ENCODE measurements at regions not wholly inside any gene's neighbourhood (a gene's known extent, or its start where the extent isn't known, plus 50 kb on each side); places are given as distances from the start of the nearest gene placed in this dataset.

GRCh38 chr14:71488703-71489191 lies 443.5 kb upstream of the RGS6 start:
- Histone ChIP-seq H2AFZ (replicated peaks; ENCODE audit: low read length, poor library complexity) (no peak overlapping the region), H2AK5ac (ENCODE audit: low read depth, low read length) (no peak overlapping the region), H4K5ac (ENCODE audit: low read depth, low read length) (no peak overlapping the region), H3K9me3 (ENCODE audit: control insufficient read depth, insufficient read depth, low read length) (no peaks in the 10 kb centered on the region), H4K20me1 (ENCODE audit: insufficient read depth, low read length) (peaks cover 22% of the 10 kb centered on the region), H3K9ac (ENCODE audit: low read depth, low read length) (no peak overlapping the region), H3K4ac (ENCODE audit: low read depth, low read length) (no peak overlapping the region), H2BK15ac (ENCODE audit: low read depth, low read length) (no peak overlapping the region; the same call in 2 of the 3 replicates), H4K8ac (ENCODE audit: low read depth in 2 of 2, low read length in 2 of 2) (no peak overlapping the region), H3K56ac (ENCODE audit: extremely low read depth, insufficient read depth, low read length) (no peak overlapping the region), H3K27ac (ENCODE audit: insufficient read depth, low read length) (no peak overlapping the region), H3K18ac (ENCODE audit: low read depth, low read length) (no peak overlapping the region; the same call in 1 of the 2 replicates), H3K4me2 (ENCODE audit: low read depth, low read length) (peak overlapping the region; percentile 15; the same call in 1 of the 2 replicates), H3K23ac (ENCODE audit: low read depth, low read length) (0 out of 2 replicates have a peak overlapping the region, but pooled peaks have one; percentile 47), H4K91ac (ENCODE audit: insufficient read depth, low read depth, low read length) (no peak overlapping the region), H2AK9ac (replicated peaks; ENCODE audit: low read depth, low read length, poor library complexity) (no peak overlapping the region), H2BK120ac (ENCODE audit: low read depth, low read length) (peak overlapping the region; percentile 38; the same call in 1 of the 2 replicates), H2BK5ac (ENCODE audit: low read depth, low read length, poor library complexity, severe bottlenecking) (peak overlapping the region; percentile 81), H2BK20ac (ENCODE audit: low read depth, low read length) (no peak overlapping the region; the same call in 1 of the 2 replicates), H3K4me3 (ENCODE audit: insufficient read depth, low read depth, low read length) (no peak overlapping the region), H3K9me1 (ENCODE audit: insufficient read depth, low read length) (peaks cover 24% of the 10 kb centered on the region), H3K4me1 (ENCODE audit: control insufficient read depth, insufficient read depth, low read length) (peaks cover 22% of the 10 kb centered on the region), H3K79me1 (ENCODE audit: low read depth in 1 of 2, low read length in 2 of 2) (peaks cover 22 to 48% of the 10 kb centered on the region in 2 experiments), H3K14ac (replicated peaks; ENCODE audit: low read depth, low read length) (no peak overlapping the region), H3K36me3 (ENCODE audit: control insufficient read depth, insufficient read depth, low read length) (peaks cover 2% of the 10 kb centered on the region), H3K27me3 (ENCODE audit: control insufficient read depth, insufficient read depth, low read length) (no peaks in the 10 kb centered on the region)
- no CpG with 5 or more reads among the region's 4 CpGs for WGBS, 2 experiments (ENCODE audit: extremely low coverage in 2 of 2, insufficient read length in 1 of 2)
- TF ChIP-seq SMC3 (IDR thresholded peaks at IDR 0.05; ENCODE audit: low read depth, low read length) (no peak), FOS (IDR thresholded peaks at IDR 0.05; ENCODE audit: low read depth, low read length) (0 out of 2 replicates have a peak, but pooled peaks have one; percentile 8)
- no TSS peak for BruUV-seq (replicated peaks)
- in situ Hi-C loops (cut with MboI; ENCODE audit: low sequenced_read_pairs): no loop called here
- dilution Hi-C loops (cut with HindIII; ENCODE audit: low sequenced_read_pairs, unreplicated experiment): no loop called here
- peak; percentile 90 for DNase-seq
- ChIA-PET CTCF (interaction anchor here (1.0 kb wide), 1 partner anchor 10 kb away, joined by 4 read pairs; no protein-coding TSS in a partner anchor), POLR2A (ENCODE audit: unreplicated experiment) (no interaction called here)
- ATAC-seq (ENCODE audit: low read depth): peak; percentile 74
- intact Hi-C loops (cut with micrococcal nuclease): loop anchor here (5.0 kb wide), 2 partner anchors 166 to 224 kb away; partner anchors contain the start of gene SIPA1L1
